Neuronal stem cell (in vitro differentiated cells): ENCODE measurements at regions not wholly inside any gene's neighbourhood (a gene's known extent, or its start where the extent isn't known, plus 50 kb on each side); places are given as distances from the start of the nearest gene placed in this dataset.

ENCODE experiments used
- DNase-seq: peaks from one replicate; pipeline ENCODE4 v3.0.0-alpha.2; 2013; ENCODE audit warnings: low spot score
- H2AFZ ChIP-seq: one replicate; pipeline ENCODE4 v1.6.1; 2013; ENCODE audit warnings: mild to moderate bottlenecking, low read length, inconsistent platforms
- H2AK5ac ChIP-seq: 2 replicates; pipeline ENCODE4 v1.6.1; 2013; ENCODE audit warnings: low read depth, mild to moderate bottlenecking, inconsistent platforms, low read length, moderate library complexity, mixed read lengths
- H2BK120ac ChIP-seq: 2 replicates; pipeline ENCODE4 v1.6.1; 2013; ENCODE audit warnings: low read depth, mild to moderate bottlenecking, inconsistent platforms, low read length, moderate library complexity, mixed read lengths
- H2BK12ac ChIP-seq: one replicate; pipeline ENCODE4 v1.6.1; 2013; ENCODE audit warnings: low read length, inconsistent platforms
- H2BK15ac ChIP-seq: 2 replicates; pipeline ENCODE4 v1.6.1; 2013; ENCODE audit warnings: mild to moderate bottlenecking, low read length, inconsistent platforms, mixed read lengths
- H2BK5ac ChIP-seq: one replicate; pipeline ENCODE4 v1.6.1; 2013; ENCODE audit warnings: inconsistent platforms, mild to moderate bottlenecking, low read length, moderate library complexity
- H3K14ac ChIP-seq: one replicate; pipeline ENCODE4 v1.6.1; 2013; ENCODE audit warnings: low read length, inconsistent platforms
- H3K18ac ChIP-seq: 2 replicates; pipeline ENCODE4 v1.6.1; 2013; ENCODE audit warnings: low read length, inconsistent platforms
- H3K23ac ChIP-seq: 2 replicates; pipeline ENCODE4 v1.6.1; 2013; ENCODE audit warnings: low read depth, mild to moderate bottlenecking, mixed read lengths, low read length, inconsistent platforms; ENCODE audit not compliant: poor library complexity
- H3K27ac ChIP-seq: replicated peaks from 3 replicates; pipeline ENCODE4 v1.5.1; 2013; ENCODE audit warnings: low read length, inconsistent platforms
- H3K27me3 ChIP-seq, 3 experiments: 2 replicates each; pipeline ENCODE4 v1.6.1; 2013; ENCODE audit warnings: low read length in 3 of 3, mild to moderate bottlenecking in 2 of 3, inconsistent platforms in 1 of 3, low read depth in 1 of 3, mixed read lengths in 1 of 3, moderate library complexity in 1 of 3; ENCODE audit not compliant: control insufficient read depth in 3 of 3, insufficient read depth in 3 of 3
- H3K36me3 ChIP-seq, 2 donors: replicated peaks in 1 of 2; 2 replicates each; pipeline ENCODE4 v1.6.1; 2013; ENCODE audit warnings: low read length in 2 of 2; ENCODE audit not compliant: control insufficient read depth in 2 of 2, insufficient read depth in 2 of 2
- H3K4ac ChIP-seq: 2 replicates; pipeline ENCODE4 v1.6.1; 2013; ENCODE audit warnings: inconsistent platforms, mild to moderate bottlenecking, low read length, moderate library complexity
- H3K4me1 ChIP-seq, 2 donors: 1 replicate in 1 of 2; 2 replicates in 1 of 2; pipeline ENCODE4 v1.6.1; 2013; ENCODE audit warnings: low read length in 2 of 2, low read depth in 1 of 2; ENCODE audit not compliant: control insufficient read depth in 2 of 2, insufficient read depth in 1 of 2
- H3K4me2 ChIP-seq: one replicate; pipeline ENCODE4 v1.6.1; 2013; ENCODE audit warnings: mild to moderate bottlenecking, low read length, inconsistent platforms; ENCODE audit not compliant: insufficient read depth, poor library complexity, severe bottlenecking
- H3K4me3 ChIP-seq, 2 donors: 2 replicates each; pipeline ENCODE4 v1.5.1; 2013; ENCODE audit warnings: low read length in 2 of 2, mild to moderate bottlenecking in 2 of 2, inconsistent platforms in 1 of 2, moderate library complexity in 1 of 2
- H3K79me1 ChIP-seq: one replicate; pipeline ENCODE4 v1.6.1; 2013; ENCODE audit warnings: low read depth, mild to moderate bottlenecking, inconsistent platforms, low read length, moderate library complexity
- H3K9ac ChIP-seq: one replicate; pipeline ENCODE4 v1.6.1; 2013; ENCODE audit warnings: mild to moderate bottlenecking, low read depth, low read length, inconsistent platforms; ENCODE audit not compliant: poor library complexity
- H3K9me3 ChIP-seq, 2 donors: replicated peaks in 1 of 2; 2 replicates each; pipeline versions ENCODE3 to v1.6.1; 2013; ENCODE audit warnings: low read length in 2 of 2, mild to moderate bottlenecking in 2 of 2, inconsistent platforms in 1 of 2, low read depth in 1 of 2, mixed read lengths in 1 of 2, moderate library complexity in 1 of 2; ENCODE audit not compliant: control insufficient read depth in 2 of 2, insufficient read depth in 1 of 2
- H4K8ac ChIP-seq: one replicate; pipeline ENCODE4 v1.6.1; 2013; ENCODE audit warnings: low read depth, mild to moderate bottlenecking, inconsistent platforms, low read length, moderate library complexity
- H4K91ac ChIP-seq: one replicate; pipeline ENCODE4 v1.6.1; 2013; ENCODE audit warnings: low read length, low read depth, mild to moderate bottlenecking, inconsistent platforms; ENCODE audit not compliant: poor library complexity
- WGBS, 2 donors: extraction: QIAGEN DNeasy Blood & Tissue Kit; methylation state at CpG; one replicate each; pipeline ENCODE4 v1.1.7; 2013; ENCODE audit warnings: missing lambda C conversion rate in 2 of 2, mixed read lengths in 1 of 2; ENCODE audit not compliant: insufficient read length in 2 of 2, insufficient replicate concordance in 1 of 2; ENCODE audit errors: extremely low coverage in 2 of 2; 5-methylcytosine and 5-hydroxymethylcytosine counted together

DNA sequence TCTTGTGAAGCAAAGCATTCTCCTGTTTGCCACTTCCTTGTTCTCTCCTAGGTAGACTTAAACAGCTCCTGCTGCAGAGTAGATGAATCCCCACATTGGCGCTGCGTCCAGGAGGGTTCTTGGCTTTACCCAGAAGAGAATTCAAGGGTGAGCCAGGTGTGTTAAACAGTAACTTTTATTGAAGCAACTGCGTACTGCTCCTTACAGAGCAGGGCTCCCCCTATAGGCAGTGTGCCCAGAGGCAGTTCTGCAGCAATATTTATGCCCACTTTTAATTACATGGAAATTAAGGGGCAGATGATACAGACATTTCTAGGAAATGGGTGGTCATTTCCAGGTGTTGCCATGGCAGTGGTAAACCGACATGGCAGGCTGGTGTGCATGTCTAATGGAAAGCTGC is 987.6 kb upstream of the RBFOX1 start:
- H3K27ac ChIP-seq = no peak overlapping the region
- no CpG with 5 or more reads among the region's 4 CpGs for WGBS, 2 donors

DNA sequence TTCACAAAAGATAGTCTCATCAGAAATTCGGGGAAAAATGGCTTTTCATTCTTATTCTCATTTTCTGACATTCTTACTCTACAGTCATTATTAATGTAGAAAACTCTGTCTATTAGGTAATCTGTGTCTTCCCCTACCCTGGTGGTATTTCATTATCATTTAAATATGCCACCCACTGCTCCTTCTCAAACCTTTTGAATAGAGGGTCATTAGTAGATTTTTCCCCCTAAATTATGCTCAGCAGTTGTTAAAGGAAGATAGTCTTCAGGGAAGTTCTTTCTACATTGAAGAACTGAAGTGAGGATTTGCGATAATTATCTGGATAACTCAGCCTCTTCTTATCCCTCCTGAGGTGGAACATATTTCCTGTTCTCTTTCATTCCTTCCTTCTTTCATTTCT is 989.5 kb upstream of the RBFOX1 start:
- no peak overlapping the region for H2AK5ac ChIP-seq
- H3K79me1 ChIP-seq = no peaks in the 10 kb centered on the region
- no peak overlapping the region for H4K91ac ChIP-seq
- H4K8ac ChIP-seq = no peak overlapping the region
- H3K27ac ChIP-seq = no peak overlapping the region
- H3K23ac ChIP-seq = no peak overlapping the region
- H3K14ac ChIP-seq = no peak overlapping the region
- H2BK12ac ChIP-seq = no peak overlapping the region
- H2BK15ac ChIP-seq = no peak overlapping the region
- no peak overlapping the region for H2BK120ac ChIP-seq
- H2BK5ac ChIP-seq = no peak overlapping the region
- no peak overlapping the region for H3K4ac ChIP-seq
- no peak for DNase-seq
- H3K4me3 ChIP-seq = no peak overlapping the region
- no peaks in the 10 kb centered on the region for H3K36me3 ChIP-seq
- H3K9me3 ChIP-seq = peaks cover 0 to 8% of the 10 kb centered on the region in 2 donors
- no CpG with 5 or more reads among the region's 2 CpGs for WGBS, 2 donors
- H3K4me2 ChIP-seq = no peak overlapping the region
- H2AFZ ChIP-seq = no peak overlapping the region
- H3K27me3 ChIP-seq = no peaks in the 10 kb centered on the region
- no peak overlapping the region for H3K9ac ChIP-seq
- H3K4me1 ChIP-seq = peaks cover 0 to 6% of the 10 kb centered on the region in 2 donors
- H3K18ac ChIP-seq = no peak overlapping the region

More for the DNA sequence above, 987.6 kb upstream of the RBFOX1 start:
- Histone ChIP-seq H3K4ac (no peak overlapping the region), H4K8ac (no peak overlapping the region), H2BK120ac (no peak overlapping the region), H3K4me1 (peaks cover 0 to 7% of the 10 kb centered on the region in 2 donors), H3K9ac (no peak overlapping the region), H3K9me3 (peaks cover 0 to 7% of the 10 kb centered on the region in 2 donors), H4K91ac (no peak overlapping the region), H3K14ac (no peak overlapping the region), H3K23ac (no peak overlapping the region), H2AK5ac (no peak overlapping the region), H2AFZ (no peak overlapping the region), H2BK12ac (no peak overlapping the region), H2BK5ac (no peak overlapping the region), H3K4me3 (no peak overlapping the region), H3K18ac (no peak overlapping the region), H3K36me3 (no peaks in the 10 kb centered on the region), H3K27me3 (no peaks in the 10 kb centered on the region), H3K79me1 (no peaks in the 10 kb centered on the region), H3K4me2 (no peak overlapping the region), H2BK15ac (no peak overlapping the region)
- no peak for DNase-seq

DNA sequence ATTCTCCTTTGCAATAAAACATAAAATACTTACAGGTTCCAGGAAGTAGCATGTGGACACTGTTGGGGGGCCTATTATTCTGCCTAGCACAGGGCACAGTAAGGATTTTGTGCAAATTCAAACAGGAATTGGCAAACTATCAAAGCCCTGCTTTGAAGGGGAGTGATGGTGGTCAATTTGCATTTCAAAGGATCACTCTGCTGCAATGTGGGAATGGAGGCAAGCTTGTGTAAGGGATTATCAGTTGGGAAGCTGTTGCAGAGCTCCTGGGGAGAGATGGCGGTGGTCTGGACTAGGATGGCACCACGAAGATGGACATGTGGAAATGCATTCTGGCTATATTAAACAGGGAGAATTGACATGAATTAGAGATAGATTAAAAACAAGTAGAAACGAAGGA is 990.7 kb upstream of the RBFOX1 start:
- Histone ChIP-seq H3K18ac (no peak overlapping the region), H3K14ac (no peak overlapping the region), H3K23ac (no peak overlapping the region), H3K9me3 (peaks cover 0 to 8% of the 10 kb centered on the region in 2 donors), H3K4me2 (no peak overlapping the region), H3K4ac (no peak overlapping the region), H2BK12ac (no peak overlapping the region), H3K27me3 (no peaks in the 10 kb centered on the region), H2BK5ac (no peak overlapping the region), H3K36me3 (no peaks in the 10 kb centered on the region), H2AK5ac (no peak overlapping the region), H2AFZ (no peak overlapping the region), H2BK120ac (no peak overlapping the region), H2BK15ac (no peak overlapping the region), H3K4me1 (peaks cover 0 to 6% of the 10 kb centered on the region in 2 donors), H3K79me1 (no peaks in the 10 kb centered on the region), H3K27ac (peak overlapping the region; percentile 28), H4K8ac (no peak overlapping the region), H3K4me3 (no peak overlapping the region), H3K9ac (no peak overlapping the region), H4K91ac (no peak overlapping the region)
- no CpG with 5 or more reads among the region's 3 CpGs for WGBS, 2 donors
- no peak for DNase-seq

DNA sequence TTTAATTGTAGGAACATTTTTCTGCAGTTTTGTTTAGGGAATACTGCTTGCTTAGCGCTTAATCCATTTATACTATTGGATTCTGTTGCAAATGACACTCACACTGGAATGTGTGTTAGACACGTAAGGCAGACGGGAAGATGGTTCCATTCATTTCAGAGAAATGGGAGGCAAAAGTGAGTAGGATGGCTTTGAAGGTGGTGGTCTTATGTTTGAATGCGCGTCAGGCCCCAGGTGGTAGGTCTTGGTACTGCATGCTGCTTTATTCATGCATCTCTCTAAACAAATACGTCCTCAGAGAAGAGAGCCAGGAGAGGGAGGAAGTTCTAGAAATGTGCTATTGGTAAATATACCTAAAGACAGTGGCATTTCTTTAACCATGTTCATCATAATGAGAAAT is 997.6 kb upstream of the RBFOX1 start:
- Histone ChIP-seq H3K18ac (no peak overlapping the region), H3K36me3 (no peaks in the 10 kb centered on the region), H2BK5ac (no peak overlapping the region), H4K8ac (no peak overlapping the region), H3K4me1 (no peaks in the 10 kb centered on the region), H3K4me3 (no peak overlapping the region), H3K4me2 (no peak overlapping the region), H2AFZ (no peak overlapping the region), H3K23ac (no peak overlapping the region), H3K9me3 (peaks cover 0 to under 1% of the 10 kb centered on the region in 2 donors), H3K79me1 (no peaks in the 10 kb centered on the region), H2BK15ac (no peak overlapping the region), H4K91ac (no peak overlapping the region), H2BK120ac (no peak overlapping the region), H3K27ac (no peak overlapping the region), H3K14ac (no peak overlapping the region), H3K27me3 (no peaks in the 10 kb centered on the region), H2BK12ac (no peak overlapping the region), H3K4ac (no peak overlapping the region), H3K9ac (no peak overlapping the region), H2AK5ac (no peak overlapping the region)
- WGBS, 2 donors = no CpG with 5 or more reads among the region's 6 CpGs
- DNase-seq = peak; percentile 27
